ENCODE measurements at regions not wholly inside any gene's neighbourhood (a gene's known extent, or its start where the extent isn't known, plus 50 kb on each side); places are given as distances from the start of the nearest gene placed in this dataset.

GRCh38 chr20:23282111-23282510 is 68.5 kb upstream of the NXT1 start:
- H3K36me3 ChIP-seq (ENCODE audit: control insufficient read depth, insufficient read depth, low read length): no peaks in the 10 kb centered on the region
- H3K4me1 ChIP-seq (ENCODE audit: control insufficient read depth, insufficient read depth, low read length): peaks cover 3% of the 10 kb centered on the region
- WGBS, 2 experiments: 73 to 79% methylated on average over 1 of the region's 1 CpG
- no peaks in the 10 kb centered on the region for H3K9me3 ChIP-seq (ENCODE audit: control insufficient read depth, low read length)
- H3K4me3 ChIP-seq (ENCODE audit: insufficient read depth, low read depth, low read length): no peak overlapping the region
- no peak overlapping the region for H3K27ac ChIP-seq (ENCODE audit: insufficient read depth, low read depth, low read length, poor library complexity, severe bottlenecking)
- H3K27me3 ChIP-seq (ENCODE audit: control insufficient read depth, insufficient read depth, low read length, poor library complexity, severe bottlenecking): no peaks in the 10 kb centered on the region

GRCh38 chr20:23279836-23280235 is 70.8 kb upstream of the NXT1 start:
- WGBS, 2 experiments: 95% methylated on average over 7 of the region's 7 CpGs
- Histone ChIP-seq H3K4me3 (ENCODE audit: insufficient read depth, low read depth, low read length) (no peak overlapping the region), H3K36me3 (ENCODE audit: control insufficient read depth, insufficient read depth, low read length) (no peaks in the 10 kb centered on the region), H3K27me3 (ENCODE audit: control insufficient read depth, insufficient read depth, low read length, poor library complexity, severe bottlenecking) (no peaks in the 10 kb centered on the region), H3K9me3 (ENCODE audit: control insufficient read depth, low read length) (no peaks in the 10 kb centered on the region), H3K27ac (ENCODE audit: insufficient read depth, low read depth, low read length, poor library complexity, severe bottlenecking) (no peak overlapping the region), H3K4me1 (ENCODE audit: control insufficient read depth, insufficient read depth, low read length) (peaks cover 3% of the 10 kb centered on the region)

- H3K4me1 ChIP-seq (ENCODE audit: control insufficient read depth, insufficient read depth, low read length): peaks cover 3% of the 10 kb centered on the region
- no peaks in the 10 kb centered on the region for H3K9me3 ChIP-seq (ENCODE audit: control insufficient read depth, low read length)
- H3K27ac ChIP-seq (ENCODE audit: insufficient read depth, low read depth, low read length, poor library complexity, severe bottlenecking): no peak overlapping the region
- no peak overlapping the region for H3K4me3 ChIP-seq (ENCODE audit: insufficient read depth, low read depth, low read length)
- WGBS, 2 experiments: 93 to 100% methylated on average over 4 of the region's 4 CpGs
- H3K27me3 ChIP-seq (ENCODE audit: control insufficient read depth, insufficient read depth, low read length, poor library complexity, severe bottlenecking): no peaks in the 10 kb centered on the region
- no peaks in the 10 kb centered on the region for H3K36me3 ChIP-seq (ENCODE audit: control insufficient read depth, insufficient read depth, low read length)
Measured at GRCh38 chr20:23278172-23278571, 72.4 kb upstream of the NXT1 start.

GRCh38 chr20:23277316-23277715 is 73.3 kb upstream of the NXT1 start:
- H3K27me3 ChIP-seq (ENCODE audit: control insufficient read depth, insufficient read depth, low read length, poor library complexity, severe bottlenecking): peaks cover 1% of the 10 kb centered on the region
- no peaks in the 10 kb centered on the region for H3K9me3 ChIP-seq (ENCODE audit: control insufficient read depth, low read length)
- H3K4me1 ChIP-seq (ENCODE audit: control insufficient read depth, insufficient read depth, low read length): no peaks in the 10 kb centered on the region
- no peaks in the 10 kb centered on the region for H3K36me3 ChIP-seq (ENCODE audit: control insufficient read depth, insufficient read depth, low read length)
- WGBS, 2 experiments: 90 to 93% methylated on average over 2 of the region's 2 CpGs
- no peak overlapping the region for H3K4me3 ChIP-seq (ENCODE audit: insufficient read depth, low read depth, low read length)
- H3K27ac ChIP-seq (ENCODE audit: insufficient read depth, low read depth, low read length, poor library complexity, severe bottlenecking): no peak overlapping the region

GRCh38 chr20:23273776-23274175 is 76.8 kb upstream of the NXT1 start:
- no peaks in the 10 kb centered on the region for H3K4me1 ChIP-seq (ENCODE audit: control insufficient read depth, insufficient read depth, low read length)
- H3K27me3 ChIP-seq (ENCODE audit: control insufficient read depth, insufficient read depth, low read length, poor library complexity, severe bottlenecking): peaks cover 14% of the 10 kb centered on the region
- no peaks in the 10 kb centered on the region for H3K9me3 ChIP-seq (ENCODE audit: control insufficient read depth, low read length)
- WGBS, 2 experiments: 95% methylated on average over 3 of the region's 3 CpGs
- no peak overlapping the region for H3K27ac ChIP-seq (ENCODE audit: insufficient read depth, low read depth, low read length, poor library complexity, severe bottlenecking)
- no peak overlapping the region for H3K4me3 ChIP-seq (ENCODE audit: insufficient read depth, low read depth, low read length)
- no peaks in the 10 kb centered on the region for H3K36me3 ChIP-seq (ENCODE audit: control insufficient read depth, insufficient read depth, low read length)

- H3K27me3 ChIP-seq (ENCODE audit: control insufficient read depth, insufficient read depth, low read length, poor library complexity, severe bottlenecking): peaks cover 14% of the 10 kb centered on the region
- no peak overlapping the region for H3K4me3 ChIP-seq (ENCODE audit: insufficient read depth, low read depth, low read length)
- no peak overlapping the region for H3K27ac ChIP-seq (ENCODE audit: insufficient read depth, low read depth, low read length, poor library complexity, severe bottlenecking)
- no peaks in the 10 kb centered on the region for H3K9me3 ChIP-seq (ENCODE audit: control insufficient read depth, low read length)
- H3K4me1 ChIP-seq (ENCODE audit: control insufficient read depth, insufficient read depth, low read length): no peaks in the 10 kb centered on the region
- no peaks in the 10 kb centered on the region for H3K36me3 ChIP-seq (ENCODE audit: control insufficient read depth, insufficient read depth, low read length)
- WGBS, 2 experiments: 93% methylated on average over 6 of the region's 6 CpGs
Measured at GRCh38 chr20:23272176-23273029, 78.2 kb upstream of the NXT1 start.

- Histone ChIP-seq H3K9me3 (ENCODE audit: control insufficient read depth, low read length) (no peaks in the 10 kb centered on the region), H3K27me3 (ENCODE audit: control insufficient read depth, insufficient read depth, low read length, poor library complexity, severe bottlenecking) (peaks cover 14% of the 10 kb centered on the region), H3K27ac (ENCODE audit: insufficient read depth, low read depth, low read length, poor library complexity, severe bottlenecking) (no peak overlapping the region), H3K4me3 (ENCODE audit: insufficient read depth, low read depth, low read length) (no peak overlapping the region), H3K4me1 (ENCODE audit: control insufficient read depth, insufficient read depth, low read length) (no peaks in the 10 kb centered on the region), H3K36me3 (ENCODE audit: control insufficient read depth, insufficient read depth, low read length) (no peaks in the 10 kb centered on the region)
- 78 to 79% methylated on average over 11 of the region's 11 CpGs for WGBS, 2 experiments
Measured at GRCh38 chr20:23270382-23270911, 80.1 kb upstream of the NXT1 start.

- no peaks in the 10 kb centered on the region for H3K4me1 ChIP-seq (ENCODE audit: control insufficient read depth, insufficient read depth, low read length)
- no peak overlapping the region for H3K4me3 ChIP-seq (ENCODE audit: insufficient read depth, low read depth, low read length)
- H3K9me3 ChIP-seq (ENCODE audit: control insufficient read depth, low read length): no peaks in the 10 kb centered on the region
- H3K27me3 ChIP-seq (ENCODE audit: control insufficient read depth, insufficient read depth, low read length, poor library complexity, severe bottlenecking): peaks cover 14% of the 10 kb centered on the region
- H3K27ac ChIP-seq (ENCODE audit: insufficient read depth, low read depth, low read length, poor library complexity, severe bottlenecking): no peak overlapping the region
- 25 to 37% methylated on average over 5 of the region's 5 CpGs for WGBS, 2 experiments
- H3K36me3 ChIP-seq (ENCODE audit: control insufficient read depth, insufficient read depth, low read length): no peaks in the 10 kb centered on the region
Measured at GRCh38 chr20:23269954-23270353, 80.6 kb upstream of the NXT1 start.

- no peak overlapping the region for H3K27ac ChIP-seq (ENCODE audit: insufficient read depth, low read depth, low read length, poor library complexity, severe bottlenecking)
- no peaks in the 10 kb centered on the region for H3K4me1 ChIP-seq (ENCODE audit: control insufficient read depth, insufficient read depth, low read length)
- peaks cover 14% of the 10 kb centered on the region for H3K27me3 ChIP-seq (ENCODE audit: control insufficient read depth, insufficient read depth, low read length, poor library complexity, severe bottlenecking)
- no peaks in the 10 kb centered on the region for H3K9me3 ChIP-seq (ENCODE audit: control insufficient read depth, low read length)
- H3K4me3 ChIP-seq (ENCODE audit: insufficient read depth, low read depth, low read length): no peak overlapping the region
- WGBS, 2 experiments: 86 to 90% methylated on average over 4 of the region's 4 CpGs
- H3K36me3 ChIP-seq (ENCODE audit: control insufficient read depth, insufficient read depth, low read length): no peaks in the 10 kb centered on the region
Measured at GRCh38 chr20:23268792-23269354, 81.7 kb upstream of the NXT1 start.

- H3K4me1 ChIP-seq (ENCODE audit: control insufficient read depth, insufficient read depth, low read length): no peaks in the 10 kb centered on the region
- 94 to 95% methylated on average over 2 of the region's 2 CpGs for WGBS, 2 experiments
- H3K36me3 ChIP-seq (ENCODE audit: control insufficient read depth, insufficient read depth, low read length): no peaks in the 10 kb centered on the region
- H3K27ac ChIP-seq (ENCODE audit: insufficient read depth, low read depth, low read length, poor library complexity, severe bottlenecking): no peak overlapping the region
- H3K9me3 ChIP-seq (ENCODE audit: control insufficient read depth, low read length): peaks cover 2% of the 10 kb centered on the region
- H3K27me3 ChIP-seq (ENCODE audit: control insufficient read depth, insufficient read depth, low read length, poor library complexity, severe bottlenecking): peaks cover 14% of the 10 kb centered on the region
- H3K4me3 ChIP-seq (ENCODE audit: insufficient read depth, low read depth, low read length): no peak overlapping the region
Measured at GRCh38 chr20:23267909-23268308, 82.7 kb upstream of the NXT1 start.
